Activated CD8-positive, alpha-beta T cell treated with anti-CD3 and anti-CD28 coated beads for 36 hours (primary cell): ENCODE measurements at regions not wholly inside any gene's neighbourhood (a gene's known extent, or its start where the extent isn't known, plus 50 kb on each side); places are given as distances from the start of the nearest gene placed in this dataset.

Experiments used
- ATAC-seq: fragments of 200-7000 bp; cut with Tn5 transposase; one replicate; pipeline ENCODE4 v1.10.0; 2021; ENCODE audit warnings: mild to moderate bottlenecking, moderate library complexity
- CTCF ChIA-PET: fragments of 350-600 bp; sonication (Branson Sonifier 250); formaldehyde crosslinking; loops from one replicate; lab custom pipeline; 2021; ENCODE audit warnings: antibody characterized with exemption; lab: Charles Lee
- POLR2A ChIA-PET: fragments of 350-600 bp; sonication (Branson Sonifier 250); formaldehyde crosslinking; loops from one replicate; lab custom pipeline; 2021; ENCODE audit warnings: antibody characterized with exemption; lab: Charles Lee
- DNase-seq: peaks from one replicate; pipeline ENCODE4 v3.0.0-alpha.2; 2020
- H3K27ac Mint-ChIP-seq: one replicate; pipeline ENCODE4 v1.8.0; 2021; ENCODE audit warnings: mild to moderate bottlenecking, mixed read lengths
- H3K27me3 Mint-ChIP-seq: one replicate; pipeline ENCODE4 v1.8.0; 2021; ENCODE audit warnings: mixed read lengths
- H3K36me3 Mint-ChIP-seq: one replicate; pipeline ENCODE4 v1.8.0; 2021; ENCODE audit warnings: low read depth, mixed read lengths
- H3K4me1 Mint-ChIP-seq: one replicate; pipeline ENCODE4 v1.8.0; 2021; ENCODE audit warnings: low read depth, mixed read lengths
- H3K4me3 Mint-ChIP-seq: one replicate; pipeline ENCODE4 v1.8.0; 2021; ENCODE audit warnings: mild to moderate bottlenecking, moderate library complexity, mixed read lengths
- H3K9me3 Mint-ChIP-seq: one replicate; pipeline ENCODE4 v1.8.0; 2021; ENCODE audit warnings: mixed read lengths
- intact Hi-C: fragments of 100-400 bp; cut with micrococcal nuclease; formaldehyde crosslinking; loops from one replicate; pipeline ENCODE4 v1.10.0; 2022
- TF ChIP-seq, protein P1 (sequence below): fragments of 200-600 bp; IDR thresholded peaks from one replicate; pipeline ENCODE4 v1.8.0; 2022; ENCODE audit warnings: antibody characterized with exemption, mild to moderate bottlenecking

GRCh38 chr20:55597526-55597925 lies 407.8 kb downstream of the CBLN4 start:
- no peaks in the 10 kb centered on the region for H3K27me3 Mint-ChIP-seq
- ChIA-PET POLR2A (interaction anchor here (0.6 kb wide), 1 partner anchor 22 kb away, joined by 3 read pairs; no protein-coding TSS in a partner anchor), CTCF (no interaction called here)
- no peak for DNase-seq
- intact Hi-C loops, result no loop called here
- H3K36me3 Mint-ChIP-seq, result no peaks in the 10 kb centered on the region
- ATAC-seq, result no peak
- no peak overlapping the region for H3K27ac Mint-ChIP-seq
- no peaks in the 10 kb centered on the region for H3K9me3 Mint-ChIP-seq
- TF ChIP-seq, protein P1, sequence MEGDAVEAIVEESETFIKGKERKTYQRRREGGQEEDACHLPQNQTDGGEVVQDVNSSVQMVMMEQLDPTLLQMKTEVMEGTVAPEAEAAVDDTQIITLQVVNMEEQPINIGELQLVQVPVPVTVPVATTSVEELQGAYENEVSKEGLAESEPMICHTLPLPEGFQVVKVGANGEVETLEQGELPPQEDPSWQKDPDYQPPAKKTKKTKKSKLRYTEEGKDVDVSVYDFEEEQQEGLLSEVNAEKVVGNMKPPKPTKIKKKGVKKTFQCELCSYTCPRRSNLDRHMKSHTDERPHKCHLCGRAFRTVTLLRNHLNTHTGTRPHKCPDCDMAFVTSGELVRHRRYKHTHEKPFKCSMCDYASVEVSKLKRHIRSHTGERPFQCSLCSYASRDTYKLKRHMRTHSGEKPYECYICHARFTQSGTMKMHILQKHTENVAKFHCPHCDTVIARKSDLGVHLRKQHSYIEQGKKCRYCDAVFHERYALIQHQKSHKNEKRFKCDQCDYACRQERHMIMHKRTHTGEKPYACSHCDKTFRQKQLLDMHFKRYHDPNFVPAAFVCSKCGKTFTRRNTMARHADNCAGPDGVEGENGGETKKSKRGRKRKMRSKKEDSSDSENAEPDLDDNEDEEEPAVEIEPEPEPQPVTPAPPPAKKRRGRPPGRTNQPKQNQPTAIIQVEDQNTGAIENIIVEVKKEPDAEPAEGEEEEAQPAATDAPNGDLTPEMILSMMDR, result no peak
- H3K4me1 Mint-ChIP-seq, result no peaks in the 10 kb centered on the region
- H3K4me3 Mint-ChIP-seq, result no peak overlapping the region

GRCh38 chr20:55596431-55596830 lies 408.9 kb downstream of the CBLN4 start:
- H3K4me1 Mint-ChIP-seq, result no peaks in the 10 kb centered on the region
- POLR2A ChIA-PET, result no interaction called here
- H3K9me3 Mint-ChIP-seq, result no peaks in the 10 kb centered on the region
- TF ChIP-seq, protein P1, result no peak
- no peak overlapping the region for H3K27ac Mint-ChIP-seq
- no peak overlapping the region for H3K4me3 Mint-ChIP-seq
- intact Hi-C loops, result no loop called here
- no peaks in the 10 kb centered on the region for H3K27me3 Mint-ChIP-seq
- no peak for ATAC-seq
- CTCF ChIA-PET, result no interaction called here
- H3K36me3 Mint-ChIP-seq, result no peaks in the 10 kb centered on the region
- no peak for DNase-seq

DNA sequence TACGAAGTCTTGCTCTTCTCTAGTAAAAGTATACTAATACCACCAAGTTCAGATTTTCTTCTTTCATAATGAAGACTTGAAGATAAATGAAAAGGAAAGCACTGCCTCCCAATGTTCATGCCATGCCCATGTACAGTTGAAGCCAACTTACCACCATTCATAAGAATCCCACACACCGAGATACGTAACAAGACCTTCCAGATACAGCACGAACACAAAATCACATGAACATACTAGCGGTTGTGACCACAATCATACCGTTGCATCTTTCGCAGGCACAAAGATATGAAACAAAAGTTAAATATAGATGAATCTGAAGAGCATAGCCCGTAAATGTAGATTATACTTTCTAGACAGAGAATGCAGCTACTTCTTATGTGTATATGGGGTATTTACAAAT lies 412.5 kb downstream of the CBLN4 start:
- Mint-ChIP-seq H3K27ac (no peak overlapping the region), H3K27me3 (no peaks in the 10 kb centered on the region), H3K36me3 (no peaks in the 10 kb centered on the region), H3K4me1 (no peaks in the 10 kb centered on the region), H3K4me3 (no peak overlapping the region), H3K9me3 (no peaks in the 10 kb centered on the region)
- ATAC-seq (no peak), DNase-seq (no peak)
- intact Hi-C loops, result no loop called here
- TF ChIP-seq, protein P1, result no peak
- ChIA-PET POLR2A (no interaction called here), CTCF (no interaction called here)

GRCh38 chr20:55586610-55587009 lies 418.7 kb downstream of the CBLN4 start:
- Mint-ChIP-seq H3K36me3 (no peaks in the 10 kb centered on the region), H3K27me3 (no peaks in the 10 kb centered on the region)
- TF ChIP-seq, protein P1, result no peak

DNA sequence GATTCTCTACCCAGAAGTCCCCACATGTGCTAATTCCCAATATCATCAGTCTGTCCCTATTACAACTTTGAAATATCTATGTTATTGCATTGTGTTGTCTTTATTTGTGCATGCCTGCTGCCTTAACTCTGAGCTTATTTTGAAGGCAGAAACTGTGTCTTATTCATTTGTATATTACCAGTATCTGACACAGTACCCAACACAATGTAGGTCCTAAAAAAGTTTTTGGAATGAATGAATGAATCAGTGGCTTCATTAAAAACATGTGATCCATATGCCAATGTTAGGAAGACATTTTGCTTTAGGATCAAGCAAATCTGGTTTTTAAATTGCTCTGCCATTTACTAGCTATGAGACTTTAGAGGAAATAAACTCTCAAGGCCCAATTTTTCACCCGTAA lies 420.4 kb downstream of the CBLN4 start:
- ATAC-seq, result no peak
- H3K4me3 Mint-ChIP-seq, result no peak overlapping the region
- intact Hi-C loops, result no loop called here
- H3K27ac Mint-ChIP-seq, result no peak overlapping the region
- DNase-seq, result no peak
- no peaks in the 10 kb centered on the region for H3K9me3 Mint-ChIP-seq
- no peaks in the 10 kb centered on the region for H3K4me1 Mint-ChIP-seq
- CTCF ChIA-PET, result no interaction called here
- no peaks in the 10 kb centered on the region for H3K36me3 Mint-ChIP-seq
- TF ChIP-seq, protein P1, result no peak
- POLR2A ChIA-PET, result no interaction called here
- no peaks in the 10 kb centered on the region for H3K27me3 Mint-ChIP-seq

More at GRCh38 chr20:55586610-55587009, 418.7 kb downstream of the CBLN4 start:
- H3K4me1 Mint-ChIP-seq, result no peaks in the 10 kb centered on the region
- intact Hi-C loops, result no loop called here
- H3K9me3 Mint-ChIP-seq, result no peaks in the 10 kb centered on the region
- no peak overlapping the region for H3K4me3 Mint-ChIP-seq
- CTCF ChIA-PET, result no interaction called here
- DNase-seq (no peak), ATAC-seq (no peak)
- H3K27ac Mint-ChIP-seq, result no peak overlapping the region
- POLR2A ChIA-PET, result no interaction called here
